NCI-H1092 treated with DMSO at 0.1 percent for 48 hours (cell line): ENCODE measurements at regions not wholly inside any gene's neighbourhood (a gene's known extent, or its start where the extent isn't known, plus 50 kb on each side); places are given as distances from the start of the nearest gene placed in this dataset.
"Not testable (repeated sequence)": the region's sequence is repeated elsewhere in the genome, so short reads cannot be mapped to it uniquely, and the experiment has no call there.

Source experiments
- DNase-seq: peaks from one replicate; lab custom pipeline; 2025; lab: John Stamatoyannopoulos, UW

- DNase-seq, result no peak
Measured at GRCh38 chr13:39803156-39803555, 147.7 kb downstream of the COG6 start.

- DNase-seq, result no peak
Measured at GRCh38 chr13:39803851-39804250, 148.4 kb downstream of the COG6 start.

DNA sequence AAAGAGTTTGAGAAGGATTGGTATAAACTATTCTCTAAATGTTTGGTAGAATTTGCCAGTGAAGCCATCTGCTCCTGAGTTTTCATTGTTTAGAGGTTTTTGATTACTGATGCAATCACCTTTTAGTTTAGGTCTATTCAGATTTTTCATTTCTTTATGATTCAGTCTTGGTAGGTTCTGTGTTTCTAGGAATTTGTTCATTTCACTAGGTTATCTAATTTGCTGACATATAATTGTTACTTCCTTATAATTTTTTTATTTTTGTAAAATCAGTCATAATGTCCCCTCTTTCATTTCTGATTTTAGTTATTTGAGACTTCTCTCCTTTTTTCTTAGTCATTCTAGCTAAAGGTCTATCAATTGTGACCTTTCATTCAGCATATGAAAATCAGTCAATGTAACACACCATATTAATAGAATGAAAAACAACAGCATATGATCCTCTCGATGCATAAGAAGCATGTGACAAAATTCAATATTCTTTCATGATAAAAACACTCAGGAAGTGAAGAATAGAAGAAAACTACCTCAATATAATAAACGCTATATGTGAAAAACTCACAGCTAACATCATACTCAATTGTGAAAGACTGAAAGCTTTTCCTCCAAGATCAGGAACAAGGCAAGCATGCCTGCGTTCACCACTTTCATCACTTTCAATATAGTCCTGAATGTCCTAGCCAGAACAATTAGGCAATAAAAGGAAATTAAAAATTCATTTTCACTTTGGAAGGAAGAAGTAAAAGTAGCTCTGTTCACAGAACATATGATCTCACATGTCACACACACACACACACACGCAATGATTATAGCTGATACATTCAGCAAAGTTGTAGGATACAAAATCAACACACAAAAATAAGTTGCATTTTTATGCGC, 149.1 kb downstream of the COG6 start:
- DNase-seq, result no peak

- no peak for DNase-seq
Measured at GRCh38 chr13:39809466-39809865, 154.0 kb downstream of the COG6 start.

DNA sequence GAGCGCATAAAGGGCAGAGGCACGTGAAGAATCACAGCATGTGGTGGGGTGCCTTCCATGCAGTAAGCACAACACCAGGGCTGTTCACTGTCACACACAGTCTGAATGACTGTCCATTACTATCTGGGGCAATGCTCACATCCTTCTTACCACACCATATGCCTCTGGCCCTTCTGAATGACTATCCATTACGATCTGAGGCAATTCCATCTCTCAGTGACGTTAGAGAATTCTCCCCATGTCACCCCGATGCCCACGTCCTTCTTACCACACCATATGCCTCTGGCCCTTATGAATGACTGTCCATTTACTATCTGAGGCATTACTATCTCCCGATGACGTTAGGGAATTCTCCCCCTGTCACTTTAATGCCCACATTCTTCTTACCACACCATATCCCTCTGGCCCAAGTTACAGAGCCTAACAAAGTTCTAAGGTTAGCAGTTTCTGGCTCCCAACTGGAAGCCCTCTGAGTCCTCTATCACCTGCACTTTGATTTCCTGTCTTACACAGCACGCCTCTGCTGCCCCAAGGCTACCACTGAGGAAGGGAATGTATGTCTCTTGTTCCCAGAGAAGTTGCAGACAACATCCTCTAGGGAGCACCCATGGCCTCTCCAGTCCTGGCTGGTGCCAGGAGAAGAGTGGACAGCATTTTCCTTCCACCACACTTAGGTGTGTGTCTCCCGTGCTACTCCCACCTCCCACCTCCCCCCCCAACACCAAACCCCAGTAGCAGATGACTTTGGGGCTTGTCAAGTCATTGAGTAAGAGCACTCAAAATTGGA, 154.8 kb downstream of the COG6 start:
- DNase-seq, result no peak

DNA sequence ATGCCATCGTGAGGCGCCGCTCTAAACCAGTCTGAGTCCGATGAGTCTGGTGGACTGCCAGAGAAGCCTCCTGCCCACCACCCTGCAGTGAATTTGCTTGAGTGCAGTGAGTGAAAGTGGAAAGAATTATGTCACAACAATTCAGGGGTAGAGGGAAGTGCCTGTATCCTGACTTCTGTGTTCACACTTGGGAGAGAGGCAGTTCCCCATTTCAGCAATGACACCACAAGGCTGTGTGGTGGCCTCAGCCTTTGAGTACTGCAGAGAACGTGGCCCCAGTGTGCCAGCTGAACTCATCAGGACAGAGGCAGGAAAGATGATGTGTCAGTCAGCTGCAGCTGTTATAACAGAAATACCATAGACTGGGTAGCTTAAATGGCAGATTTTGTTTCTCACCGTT, 155.6 kb downstream of the COG6 start:
- no peak for DNase-seq

DNA sequence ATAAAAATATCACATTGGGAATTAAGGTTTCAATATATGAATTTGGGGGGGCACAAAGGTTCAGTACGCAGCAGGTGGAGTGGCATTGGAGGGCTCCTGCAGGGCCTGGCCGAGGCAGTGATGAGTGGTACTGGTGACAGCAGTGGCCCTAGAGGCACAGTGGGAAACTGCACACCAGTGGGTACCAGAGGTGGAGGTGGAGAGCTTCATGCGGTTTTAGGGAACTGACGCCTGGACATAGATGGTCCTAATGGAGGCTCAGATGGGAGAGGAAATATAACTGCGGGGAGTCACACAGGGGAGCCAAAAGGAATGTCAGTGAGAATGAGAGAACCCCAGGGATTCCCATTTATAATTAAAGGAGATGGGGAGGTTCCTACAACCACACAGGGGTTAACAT, 156.2 kb downstream of the COG6 start:
- DNase-seq, result no peak

DNA sequence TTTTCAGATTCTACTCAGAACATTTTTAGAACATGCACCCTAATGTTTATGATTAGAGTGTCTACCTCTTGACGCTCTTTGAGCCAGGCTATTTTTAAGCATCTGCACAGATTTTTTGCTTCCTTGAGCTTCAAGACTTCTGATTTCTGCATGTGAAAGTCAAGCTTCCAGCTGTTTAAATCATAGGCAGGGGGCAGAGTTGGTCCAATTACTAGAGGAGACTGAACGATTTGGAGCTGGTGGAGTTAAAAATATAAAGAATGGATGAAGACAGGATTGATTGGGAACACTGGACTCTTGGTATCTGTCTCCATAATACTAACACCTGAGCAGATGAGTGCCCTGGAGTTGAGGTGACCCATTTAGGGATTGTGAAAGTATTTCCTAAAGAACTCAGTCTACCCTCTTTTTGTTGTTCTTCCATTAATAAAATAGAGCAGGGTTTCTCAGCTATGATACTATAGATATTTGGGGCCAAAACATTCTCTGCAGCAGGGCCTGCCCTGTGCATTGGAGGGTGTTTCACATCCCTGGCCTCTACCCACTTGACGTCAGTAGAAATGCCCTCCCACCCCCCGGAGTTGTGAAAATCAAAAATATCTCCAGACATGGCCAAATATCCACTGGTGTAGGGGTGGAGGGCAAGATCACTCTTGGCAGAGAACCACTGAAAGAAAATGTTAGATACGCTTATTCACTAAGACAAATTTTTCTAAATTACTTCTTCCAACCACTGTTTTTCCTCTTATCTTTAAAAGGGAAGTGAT, 160.1 kb downstream of the COG6 start:
- no peak for DNase-seq

- no peak for DNase-seq
Measured at GRCh38 chr13:39816936-39817335, 161.5 kb downstream of the COG6 start.

GRCh38 chr13:39818953-39819352, 163.5 kb downstream of the COG6 start:
- no peak for DNase-seq

DNA sequence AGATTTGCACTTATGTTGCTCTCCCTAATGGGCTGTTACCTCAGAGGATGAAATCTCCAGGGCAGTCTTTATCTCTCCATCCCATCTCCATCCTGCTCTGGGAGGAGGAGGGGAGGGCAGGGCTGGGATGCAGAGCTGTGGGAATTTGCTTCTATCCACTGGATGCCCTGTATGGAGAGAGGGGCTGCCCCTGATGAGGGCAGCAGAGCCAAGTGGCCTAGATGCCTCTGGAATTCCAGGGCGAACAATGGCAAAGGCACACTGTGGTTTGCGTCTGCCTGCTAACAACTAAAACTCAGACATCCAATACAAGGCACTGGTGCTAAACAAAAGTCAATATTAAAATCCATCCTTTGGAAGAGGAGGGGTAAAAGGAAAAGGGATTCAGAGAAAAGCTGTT, 165.1 kb downstream of the COG6 start:
- no peak for DNase-seq

DNA sequence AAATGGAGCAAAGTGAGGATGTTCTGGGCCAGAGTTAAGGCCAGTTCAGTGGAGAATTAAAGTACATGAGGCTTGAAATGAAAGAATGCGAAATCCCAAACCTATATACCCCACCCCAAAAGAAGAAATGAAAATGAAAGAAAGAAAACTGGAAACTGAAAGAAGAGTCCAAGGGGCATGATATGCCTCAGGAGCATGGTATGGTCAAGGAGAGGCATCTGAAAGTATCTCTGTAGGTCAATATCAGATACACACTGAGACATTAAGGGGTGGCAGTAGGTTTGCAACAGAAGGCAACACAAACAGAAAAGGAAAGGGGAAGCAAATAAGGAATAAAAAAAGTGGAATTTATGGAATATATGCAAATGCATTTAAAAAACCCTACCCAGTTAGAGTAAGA, 166.5 kb downstream of the COG6 start:
- no peak for DNase-seq

DNA sequence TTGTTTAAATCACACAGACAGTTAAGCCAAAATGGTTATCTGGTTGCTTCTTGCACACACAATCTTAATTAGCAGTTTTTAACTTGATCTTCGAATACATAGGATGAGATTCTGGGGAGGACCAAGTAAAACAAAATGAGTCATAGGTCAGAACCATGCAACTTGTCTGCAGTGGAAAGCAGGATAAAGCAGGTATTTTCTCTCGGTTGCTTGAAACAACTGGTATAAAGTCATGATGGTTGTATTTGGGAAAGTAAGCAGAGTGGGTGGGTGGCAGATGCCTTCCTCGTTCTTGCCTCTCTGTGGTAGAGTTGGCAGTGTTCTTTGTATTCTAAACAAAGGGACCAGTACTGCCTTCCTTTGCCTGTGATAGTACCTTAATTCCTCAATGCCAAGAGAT, 167.0 kb downstream of the COG6 start:
- no peak for DNase-seq

DNA sequence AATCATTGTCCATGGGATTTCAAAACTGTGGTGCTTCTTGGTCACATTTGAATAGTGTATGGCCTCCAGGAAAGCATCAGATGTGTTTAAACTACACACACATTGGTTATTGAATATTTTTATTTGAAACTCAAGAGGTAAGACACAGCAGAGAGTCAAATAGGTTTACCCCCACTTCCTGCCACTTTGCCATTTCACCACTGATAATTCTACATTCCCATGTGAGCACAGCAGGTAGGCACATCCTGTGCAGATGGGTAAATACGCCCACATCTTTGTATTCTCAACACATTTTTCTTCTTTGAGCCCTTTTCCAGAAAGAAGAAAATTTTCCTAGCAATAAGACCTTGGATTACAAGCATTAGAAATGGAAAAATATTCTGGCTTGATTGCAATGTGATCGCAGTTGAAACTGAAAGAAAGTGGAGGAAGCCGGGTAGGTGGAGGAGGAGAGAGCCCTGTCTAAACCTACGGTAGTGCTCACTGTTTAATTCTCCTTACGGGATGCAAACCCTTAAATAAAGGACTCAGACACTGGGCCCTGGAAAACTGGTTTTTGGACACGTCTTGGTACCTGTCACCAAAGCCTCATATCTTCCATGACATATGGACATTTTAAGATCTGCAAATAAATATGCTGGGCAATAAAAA, 167.7 kb downstream of the COG6 start:
- no peak for DNase-seq

- DNase-seq, result no peak
Measured at GRCh38 chr13:39825886-39826285, 170.4 kb downstream of the COG6 start.

DNA sequence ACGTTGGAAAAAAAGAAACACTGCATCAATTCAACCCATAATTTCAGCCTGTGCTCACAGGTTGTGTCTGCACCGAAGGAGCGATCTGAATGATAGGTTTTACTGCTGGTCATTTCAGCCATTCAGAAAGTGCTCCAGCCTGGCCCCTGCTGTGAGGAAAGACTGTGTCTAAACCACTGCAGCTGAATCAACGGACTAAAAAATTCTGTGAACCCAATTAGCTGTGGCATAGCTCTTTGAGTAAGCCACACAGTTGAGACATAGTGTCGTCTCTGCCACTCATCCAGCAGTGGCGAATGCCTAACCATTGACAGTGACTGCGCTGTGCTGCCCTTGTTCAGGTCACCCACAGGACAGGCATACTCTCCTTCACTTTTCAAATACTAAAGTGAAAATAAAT, 179.8 kb downstream of the COG6 start:
- DNase-seq, result peak; percentile 43

GRCh38 chr13:39836038-39836437, 180.6 kb downstream of the COG6 start:
- no peak for DNase-seq

- DNase-seq, result not testable (repeated sequence)
Measured at GRCh38 chr13:39837866-39838265, 182.4 kb downstream of the COG6 start.

DNA sequence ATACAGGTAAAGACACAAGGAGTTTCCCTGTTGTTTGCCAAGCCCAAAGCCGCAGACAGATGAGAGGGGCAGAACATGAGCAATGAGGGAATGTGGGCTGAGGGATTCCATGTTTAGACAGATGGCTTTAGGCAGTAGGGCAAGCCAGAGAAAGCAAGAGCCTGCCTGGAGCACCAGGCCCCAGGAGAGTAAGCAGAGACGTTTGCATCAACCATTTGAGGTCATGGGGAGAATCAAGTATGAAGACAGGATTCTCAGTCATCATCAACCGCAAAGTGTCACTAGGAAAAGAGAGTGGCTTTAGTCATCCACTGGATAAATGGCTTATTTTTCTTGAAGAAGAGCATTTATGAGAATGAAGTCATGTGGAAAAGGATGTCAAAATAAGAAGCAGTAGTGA, 184.7 kb downstream of the COG6 start:
- no peak for DNase-seq

- no peak for DNase-seq
Measured at GRCh38 chr13:39847336-39847735, 191.9 kb downstream of the COG6 start.

GRCh38 chr13:39855236-39855635, 199.8 kb downstream of the COG6 start:
- DNase-seq, result no peak

DNA sequence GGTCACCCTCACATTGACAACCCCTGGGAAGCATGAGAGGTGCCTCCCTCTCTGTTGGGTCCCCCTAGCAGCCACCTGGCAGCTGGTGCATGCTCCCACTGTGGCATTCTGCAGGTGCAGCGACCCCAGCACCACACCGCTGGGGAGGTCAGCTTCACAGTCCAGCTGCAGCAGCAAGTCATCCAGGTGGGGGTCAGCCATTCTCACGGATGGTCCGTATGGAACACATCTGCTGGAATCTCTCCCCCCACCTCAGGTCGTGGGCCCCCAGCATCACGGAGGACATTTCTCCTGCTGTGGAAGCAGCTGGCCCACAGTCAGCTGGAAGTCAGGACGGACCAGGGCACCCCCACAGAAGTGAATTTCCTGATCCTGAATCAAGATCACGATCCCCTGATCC, 201.3 kb downstream of the COG6 start:
- no peak for DNase-seq
